Stimulated activated naive B cell treated with anti-CD40 and anti-IgM and Interleukin-4, amounts not matched to agents 10 μg/mL and 1 μg/mL and 100 μg/mL, for 72 hours (primary cell): ENCODE measurements at regions not wholly inside any gene's neighbourhood (a gene's known extent, or its start where the extent isn't known, plus 50 kb on each side); places are given as distances from the start of the nearest gene placed in this dataset.
"Not testable (repeated sequence)": the region's sequence is repeated elsewhere in the genome, so short reads cannot be mapped to it uniquely, and the experiment has no call there.

Source experiments
- ATAC-seq, 2 donors: fragments of 150-1000 bp; cut with Tn5 transposase; replicated peaks; 2 replicates each; pipeline ENCODE4 v1.10.0; 2021; ENCODE audit warnings: moderate library complexity in 1 of 2
- DNase-seq: peaks from one replicate; pipeline ENCODE4 v3.0.0; 2021
- H3K27ac Mint-ChIP-seq: one replicate; pipeline ENCODE4 v1.8.0; 2022; ENCODE audit warnings: mild to moderate bottlenecking, mixed read lengths
- H3K27me3 Mint-ChIP-seq, 2 donors: one replicate each; pipeline ENCODE4 v1.8.0; 2022; ENCODE audit warnings: mixed read lengths in 2 of 2
- H3K36me3 Mint-ChIP-seq, 2 donors: one replicate each; pipeline ENCODE4 v1.8.0; 2022; ENCODE audit warnings: mixed read lengths in 2 of 2, mild to moderate bottlenecking in 1 of 2
- H3K4me1 Mint-ChIP-seq, 2 donors: one replicate each; pipeline ENCODE4 v1.8.0; 2022; ENCODE audit warnings: mixed read lengths in 2 of 2, mild to moderate bottlenecking in 1 of 2
- H3K4me3 Mint-ChIP-seq, 2 donors: one replicate each; pipeline ENCODE4 v1.8.0; 2022; ENCODE audit warnings: mild to moderate bottlenecking in 2 of 2, mixed read lengths in 2 of 2, moderate library complexity in 1 of 2
- H3K9me3 Mint-ChIP-seq, 2 donors: one replicate each; pipeline ENCODE4 v1.8.0; 2022; ENCODE audit warnings: mixed read lengths in 2 of 2, mild to moderate bottlenecking in 1 of 2

- Mint-ChIP-seq H3K9me3 (no peaks in the 10 kb centered on the region), H3K4me1 (peaks cover 0 to 2% of the 10 kb centered on the region in 2 donors), H3K27me3 (no peaks in the 10 kb centered on the region), H3K4me3 (no peak overlapping the region), H3K36me3 (no peaks in the 10 kb centered on the region), H3K27ac (no peak overlapping the region)
- DNase-seq (no peak), ATAC-seq (no peak)
These were observed 115.9 kb downstream of the ACTBL2 start for GRCh38 chr5:57366744-57367143.

- no peak overlapping the region for H3K27ac Mint-ChIP-seq
- no peak overlapping the region for H3K4me3 Mint-ChIP-seq
- ATAC-seq (no peak), DNase-seq (no peak)
- H3K27me3 Mint-ChIP-seq: no peaks in the 10 kb centered on the region
- H3K9me3 Mint-ChIP-seq: no peaks in the 10 kb centered on the region
- H3K36me3 Mint-ChIP-seq: no peaks in the 10 kb centered on the region
- no peaks in the 10 kb centered on the region for H3K4me1 Mint-ChIP-seq
These were observed 119.7 kb downstream of the ACTBL2 start for GRCh38 chr5:57362951-57363350.

GRCh38 chr5:57360871-57361270 is 121.7 kb downstream of the ACTBL2 start:
- no peaks in the 10 kb centered on the region for H3K36me3 Mint-ChIP-seq
- no peaks in the 10 kb centered on the region for H3K9me3 Mint-ChIP-seq
- DNase-seq: no peak
- H3K4me1 Mint-ChIP-seq: no peaks in the 10 kb centered on the region
- H3K27me3 Mint-ChIP-seq: no peaks in the 10 kb centered on the region
- no peak for ATAC-seq
- no peak overlapping the region for H3K4me3 Mint-ChIP-seq
- no peak overlapping the region for H3K27ac Mint-ChIP-seq

GRCh38 chr5:57358796-57359592 is 123.6 kb downstream of the ACTBL2 start:
- peaks cover 2 to 4% of the 10 kb centered on the region in 2 donors for H3K9me3 Mint-ChIP-seq
- no peak overlapping the region for H3K27ac Mint-ChIP-seq
- H3K27me3 Mint-ChIP-seq: no peaks in the 10 kb centered on the region
- ATAC-seq (no peak), DNase-seq (no peak)
- H3K4me3 Mint-ChIP-seq: no peak overlapping the region
- no peaks in the 10 kb centered on the region for H3K4me1 Mint-ChIP-seq
- no peaks in the 10 kb centered on the region for H3K36me3 Mint-ChIP-seq

GRCh38 chr5:57356850-57357249 is 125.8 kb downstream of the ACTBL2 start:
- not testable (repeated sequence) for H3K36me3 Mint-ChIP-seq, H3K4me3 Mint-ChIP-seq, H3K27ac Mint-ChIP-seq, H3K4me1 Mint-ChIP-seq, DNase-seq, H3K9me3 Mint-ChIP-seq, ATAC-seq, H3K27me3 Mint-ChIP-seq

GRCh38 chr5:57349214-57349613 is 133.4 kb downstream of the ACTBL2 start:
- no peak overlapping the region for H3K27ac Mint-ChIP-seq

GRCh38 chr5:57348376-57349140 is 134.1 kb downstream of the ACTBL2 start:
- ATAC-seq (no peak), DNase-seq (no peak)
- Mint-ChIP-seq H3K9me3 (peaks cover 3 to 8% of the 10 kb centered on the region in 2 donors), H3K36me3 (no peaks in the 10 kb centered on the region), H3K27ac (no peak overlapping the region), H3K4me1 (no peaks in the 10 kb centered on the region), H3K27me3 (no peaks in the 10 kb centered on the region), H3K4me3 (no peak overlapping the region)

More at GRCh38 chr5:57349214-57349613, 133.4 kb downstream of the ACTBL2 start:
- no peaks in the 10 kb centered on the region for H3K4me1 Mint-ChIP-seq
- ATAC-seq: no peak
- H3K9me3 Mint-ChIP-seq: peaks cover 3 to 8% of the 10 kb centered on the region in 2 donors
- no peak overlapping the region for H3K4me3 Mint-ChIP-seq
- H3K27me3 Mint-ChIP-seq: no peaks in the 10 kb centered on the region
- no peaks in the 10 kb centered on the region for H3K36me3 Mint-ChIP-seq
- DNase-seq: no peak

GRCh38 chr5:57346328-57346727 is 136.3 kb downstream of the ACTBL2 start:
- no peaks in the 10 kb centered on the region for H3K27me3 Mint-ChIP-seq
- DNase-seq: no peak
- H3K36me3 Mint-ChIP-seq: no peaks in the 10 kb centered on the region
- H3K4me1 Mint-ChIP-seq: peaks cover 0 to 1% of the 10 kb centered on the region in 2 donors
- no peak for ATAC-seq
- no peak overlapping the region for H3K27ac Mint-ChIP-seq
- peaks cover 3 to 8% of the 10 kb centered on the region in 2 donors for H3K9me3 Mint-ChIP-seq
- H3K4me3 Mint-ChIP-seq: no peak overlapping the region

- Mint-ChIP-seq H3K36me3 (no peaks in the 10 kb centered on the region), H3K27ac (no peak overlapping the region), H3K27me3 (no peaks in the 10 kb centered on the region), H3K4me1 (peaks cover 0 to 7% of the 10 kb centered on the region in 2 donors), H3K9me3 (peaks cover 0 to 5% of the 10 kb centered on the region in 2 donors), H3K4me3 (no peak overlapping the region)
- no peak for DNase-seq
- ATAC-seq: no peak
These were observed 141.1 kb downstream of the ACTBL2 start for GRCh38 chr5:57341380-57341979.

- Mint-ChIP-seq H3K4me1 (peaks cover 0 to 7% of the 10 kb centered on the region in 2 donors), H3K27me3 (no peaks in the 10 kb centered on the region), H3K27ac (no peak overlapping the region), H3K9me3 (peaks cover 0 to 2% of the 10 kb centered on the region in 2 donors), H3K4me3 (no peak overlapping the region), H3K36me3 (no peaks in the 10 kb centered on the region)
- ATAC-seq: no peak
- DNase-seq: no peak
These were observed 141.9 kb downstream of the ACTBL2 start for GRCh38 chr5:57340681-57341080.

GRCh38 chr5:57339521-57339920 is 143.1 kb downstream of the ACTBL2 start:
- Mint-ChIP-seq H3K36me3 (no peaks in the 10 kb centered on the region), H3K4me3 (no peak overlapping the region)

GRCh38 chr5:57338868-57339340 is 143.7 kb downstream of the ACTBL2 start:
- no peaks in the 10 kb centered on the region for H3K9me3 Mint-ChIP-seq
- no peak overlapping the region for H3K27ac Mint-ChIP-seq
- ATAC-seq: no peak
- no peak for DNase-seq
- H3K4me3 Mint-ChIP-seq: no peak overlapping the region
- no peaks in the 10 kb centered on the region for H3K27me3 Mint-ChIP-seq
- H3K36me3 Mint-ChIP-seq: no peaks in the 10 kb centered on the region
- peaks cover 0 to 7% of the 10 kb centered on the region in 2 donors for H3K4me1 Mint-ChIP-seq

More at GRCh38 chr5:57339521-57339920, 143.1 kb downstream of the ACTBL2 start:
- Mint-ChIP-seq H3K27me3 (no peaks in the 10 kb centered on the region), H3K4me1 (peaks cover 0 to 7% of the 10 kb centered on the region in 2 donors), H3K27ac (no peak overlapping the region), H3K9me3 (no peaks in the 10 kb centered on the region)
- ATAC-seq (no peak), DNase-seq (no peak)

GRCh38 chr5:57338068-57338867 is 144.3 kb downstream of the ACTBL2 start:
- no peak overlapping the region for H3K4me3 Mint-ChIP-seq
- H3K27ac Mint-ChIP-seq: no peak overlapping the region
- peak; percentile 87 to 91 for ATAC-seq
- H3K9me3 Mint-ChIP-seq: no peaks in the 10 kb centered on the region
- H3K36me3 Mint-ChIP-seq: no peaks in the 10 kb centered on the region
- no peaks in the 10 kb centered on the region for H3K27me3 Mint-ChIP-seq
- H3K4me1 Mint-ChIP-seq: peaks cover 0 to 7% of the 10 kb centered on the region in 2 donors
- DNase-seq: no peak
